GM23248 (cell line): ENCODE measurements at regions not wholly inside any gene's neighbourhood (a gene's known extent, or its start where the extent isn't known, plus 50 kb on each side); places are given as distances from the start of the nearest gene placed in this dataset.
"Not testable (repeated sequence)": the region's sequence is repeated elsewhere in the genome, so short reads cannot be mapped to it uniquely, and the experiment has no call there.

Experiments used
- EZH2 ChIP-seq: fragments of 200-600 bp; sonication (generic); IDR thresholded peaks from 2 replicates; pipeline ENCODE4 v1.6.1; 2018; ENCODE audit warnings: antibody characterized with exemption, mild to moderate bottlenecking; ENCODE audit not compliant: insufficient read depth, poor library complexity, severe bottlenecking
- EZH2phosphoT487 ChIP-seq: fragments of 200-600 bp; sonication (generic); IDR thresholded peaks from 2 replicates; pipeline ENCODE4 v1.6.1; 2018; ENCODE audit warnings: antibody characterized with exemption, moderate library complexity, mild to moderate bottlenecking, low read depth; ENCODE audit not compliant: insufficient read depth

- not testable (repeated sequence) for TF ChIP-seq EZH2, EZH2phosphoT487
Observed at GRCh38 chr7:55710312-55710711, 138.0 kb upstream of the VOPP1 start.
